HG02678 (cell line): ENCODE measurements at regions not wholly inside any gene's neighbourhood (a gene's known extent, or its start where the extent isn't known, plus 50 kb on each side); places are given as distances from the start of the nearest gene placed in this dataset.

Experiments
- ATAC-seq: cut with Tn5 transposase; IDR thresholded peaks from one replicate; pipeline ENCODE4 v1.9.1; 2021; ENCODE audit warnings: mild to moderate bottlenecking, moderate library complexity; ENCODE audit not compliant: unreplicated experiment

- no peak for ATAC-seq
These were observed 113.7 kb downstream of the SLC25A47 start for GRCh38 chr14:100436745-100437406.

- ATAC-seq, result no peak
These were observed 115.1 kb downstream of the SLC25A47 start for GRCh38 chr14:100438271-100438670.

- no peak for ATAC-seq
These were observed 115.8 kb downstream of the SLC25A47 start for GRCh38 chr14:100438678-100439592.

- no peak for ATAC-seq
These were observed 116.6 kb downstream of the SLC25A47 start for GRCh38 chr14:100439781-100440180.

GRCh38 chr14:100440207-100440631 is 117.1 kb downstream of the SLC25A47 start:
- no peak for ATAC-seq

GRCh38 chr14:100440758-100441203 is 117.6 kb downstream of the SLC25A47 start:
- ATAC-seq, result no peak

- no peak for ATAC-seq
These were observed 118.3 kb downstream of the SLC25A47 start for GRCh38 chr14:100441271-100441947.

- no peak for ATAC-seq
These were observed 118.9 kb downstream of the SLC25A47 start for GRCh38 chr14:100442036-100442435.

GRCh38 chr14:100442498-100443490 is 119.7 kb downstream of the SLC25A47 start:
- no peak for ATAC-seq

GRCh38 chr14:100443603-100444002 is 120.5 kb downstream of the SLC25A47 start:
- ATAC-seq, result no peak

GRCh38 chr14:100445436-100446088 is 122.4 kb downstream of the SLC25A47 start:
- no peak for ATAC-seq

GRCh38 chr14:100446572-100446971 is 123.4 kb downstream of the SLC25A47 start:
- no peak for ATAC-seq

- no peak for ATAC-seq
These were observed 125.2 kb downstream of the SLC25A47 start for GRCh38 chr14:100448376-100448775.

GRCh38 chr14:100449225-100449987 is 126.3 kb downstream of the SLC25A47 start:
- no peak for ATAC-seq

GRCh38 chr14:100450049-100450448 is 126.9 kb downstream of the SLC25A47 start:
- ATAC-seq, result no peak

- ATAC-seq, result no peak
These were observed 127.6 kb downstream of the SLC25A47 start for GRCh38 chr14:100450736-100451135.

GRCh38 chr14:100451264-100451663 is 128.1 kb downstream of the SLC25A47 start:
- ATAC-seq, result no peak

GRCh38 chr14:100453930-100454329 is 130.8 kb downstream of the SLC25A47 start:
- ATAC-seq, result no peak

- ATAC-seq, result no peak
These were observed 131.3 kb downstream of the SLC25A47 start for GRCh38 chr14:100454437-100454836.
